ENCODE measurements at regions not wholly inside any gene's neighbourhood (a gene's known extent, or its start where the extent isn't known, plus 50 kb on each side); places are given as distances from the start of the nearest gene placed in this dataset.

DNA sequence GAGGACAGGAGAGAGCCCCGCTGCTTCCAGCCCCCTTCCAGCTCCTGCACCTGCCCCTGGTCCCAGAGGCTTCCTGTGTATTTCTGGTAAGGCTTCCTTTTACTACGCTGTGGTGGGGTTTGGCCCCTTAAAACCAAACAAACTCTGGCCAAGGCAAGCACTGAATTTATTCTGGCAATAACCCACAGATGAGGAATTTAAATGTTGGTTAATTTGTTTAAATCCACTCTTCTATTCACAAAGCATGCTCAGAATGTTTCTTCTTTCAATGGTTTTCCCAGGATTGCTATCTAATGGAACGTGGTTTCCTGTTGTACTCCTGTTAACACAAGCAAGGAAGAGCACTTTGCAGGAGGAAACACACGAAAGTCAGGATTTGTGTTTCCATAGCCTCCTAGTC is 236.5 kb upstream of the FOXQ1 start:
- H3K27ac ChIP-seq: peak overlapping the region; percentile 79
- no peaks in the 10 kb centered on the region for H3K36me3 ChIP-seq (replicated peaks; ENCODE audit: insufficient read depth, low read depth)
- no peaks in the 10 kb centered on the region for H4K20me1 ChIP-seq (ENCODE audit: insufficient read depth, poor library complexity, severe bottlenecking)
- TF ChIP-seq EZH2 (IDR thresholded peaks at IDR 0.05; ENCODE audit: borderline replicate concordance) (no peak), EZH2phosphoT487 (IDR thresholded peaks at IDR 0.05; ENCODE audit: low read depth, severe bottlenecking, unreplicated experiment) (no peak)
- TF ChIP-seq, protein P1, sequence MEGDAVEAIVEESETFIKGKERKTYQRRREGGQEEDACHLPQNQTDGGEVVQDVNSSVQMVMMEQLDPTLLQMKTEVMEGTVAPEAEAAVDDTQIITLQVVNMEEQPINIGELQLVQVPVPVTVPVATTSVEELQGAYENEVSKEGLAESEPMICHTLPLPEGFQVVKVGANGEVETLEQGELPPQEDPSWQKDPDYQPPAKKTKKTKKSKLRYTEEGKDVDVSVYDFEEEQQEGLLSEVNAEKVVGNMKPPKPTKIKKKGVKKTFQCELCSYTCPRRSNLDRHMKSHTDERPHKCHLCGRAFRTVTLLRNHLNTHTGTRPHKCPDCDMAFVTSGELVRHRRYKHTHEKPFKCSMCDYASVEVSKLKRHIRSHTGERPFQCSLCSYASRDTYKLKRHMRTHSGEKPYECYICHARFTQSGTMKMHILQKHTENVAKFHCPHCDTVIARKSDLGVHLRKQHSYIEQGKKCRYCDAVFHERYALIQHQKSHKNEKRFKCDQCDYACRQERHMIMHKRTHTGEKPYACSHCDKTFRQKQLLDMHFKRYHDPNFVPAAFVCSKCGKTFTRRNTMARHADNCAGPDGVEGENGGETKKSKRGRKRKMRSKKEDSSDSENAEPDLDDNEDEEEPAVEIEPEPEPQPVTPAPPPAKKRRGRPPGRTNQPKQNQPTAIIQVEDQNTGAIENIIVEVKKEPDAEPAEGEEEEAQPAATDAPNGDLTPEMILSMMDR (IDR thresholded peaks at IDR 0.05; ENCODE audit: poor library complexity): no peak
- no peaks in the 10 kb centered on the region for H3K9me2 ChIP-seq (replicated peaks; ENCODE audit: insufficient read depth)
- WGBS (ENCODE audit: low lambda C conversion rate, missing lambda C conversion rate): 66% methylated on average over 4 of the region's 4 CpGs
- H3K27me3 ChIP-seq: no peaks in the 10 kb centered on the region
- H3K4me2 ChIP-seq: peak overlapping the region; percentile 26
- H3K9me3 ChIP-seq (ENCODE audit: low read depth): no peaks in the 10 kb centered on the region
- no peak overlapping the region for H2AFZ ChIP-seq
- H3K79me2 ChIP-seq: no peaks in the 10 kb centered on the region
- DNase-seq (ENCODE audit: low spot score): no peak
- H3K4me1 ChIP-seq (ENCODE audit: insufficient read depth): peaks cover 32% of the 10 kb centered on the region
- H3K4me3 ChIP-seq: no peak overlapping the region

DNA sequence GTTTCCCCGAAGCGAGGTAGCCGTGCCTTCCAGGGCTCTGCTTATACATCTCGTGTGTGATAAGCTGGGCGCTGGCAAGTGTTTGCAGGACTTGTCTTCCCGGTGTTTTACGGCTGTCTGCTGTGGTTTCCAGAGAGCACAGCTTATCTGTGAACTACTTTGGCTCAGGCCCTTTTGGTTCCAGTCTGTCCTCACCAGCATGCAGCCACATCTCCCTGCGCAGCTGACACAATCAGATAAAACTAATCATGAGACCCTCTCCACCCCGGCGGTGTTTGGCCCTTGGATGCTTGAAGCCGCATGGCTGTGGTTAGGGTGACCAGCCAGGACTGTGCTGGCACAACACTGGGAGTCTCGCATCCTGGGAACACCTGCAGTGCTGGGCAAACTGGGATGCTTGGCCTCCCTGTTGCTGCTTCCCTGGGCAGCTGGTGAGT is 241.8 kb upstream of the FOXQ1 start:
- Histone ChIP-seq H3K4me1 (ENCODE audit: insufficient read depth) (peaks cover 19% of the 10 kb centered on the region), H3K36me3 (replicated peaks; ENCODE audit: insufficient read depth, low read depth) (no peaks in the 10 kb centered on the region), H3K4me2 (peak overlapping the region; percentile 45), H3K27me3 (no peaks in the 10 kb centered on the region), H3K27ac (peak overlapping the region; percentile 78), H3K4me3 (no peak overlapping the region), H3K9me2 (replicated peaks; ENCODE audit: insufficient read depth) (no peaks in the 10 kb centered on the region), H2AFZ (no peak overlapping the region), H3K79me2 (no peaks in the 10 kb centered on the region), H3K9me3 (ENCODE audit: low read depth) (no peaks in the 10 kb centered on the region), H4K20me1 (ENCODE audit: insufficient read depth, poor library complexity, severe bottlenecking) (no peaks in the 10 kb centered on the region)
- TF ChIP-seq EZH2 (IDR thresholded peaks at IDR 0.05; ENCODE audit: borderline replicate concordance) (no peak), EZH2phosphoT487 (IDR thresholded peaks at IDR 0.05; ENCODE audit: low read depth, severe bottlenecking, unreplicated experiment) (no peak)
- TF ChIP-seq, protein P1 (IDR thresholded peaks at IDR 0.05; ENCODE audit: poor library complexity): no peak
- DNase-seq (ENCODE audit: low spot score): peak; percentile 78
- WGBS (ENCODE audit: low lambda C conversion rate, missing lambda C conversion rate): 16% methylated on average over 12 of the region's 12 CpGs

DNA sequence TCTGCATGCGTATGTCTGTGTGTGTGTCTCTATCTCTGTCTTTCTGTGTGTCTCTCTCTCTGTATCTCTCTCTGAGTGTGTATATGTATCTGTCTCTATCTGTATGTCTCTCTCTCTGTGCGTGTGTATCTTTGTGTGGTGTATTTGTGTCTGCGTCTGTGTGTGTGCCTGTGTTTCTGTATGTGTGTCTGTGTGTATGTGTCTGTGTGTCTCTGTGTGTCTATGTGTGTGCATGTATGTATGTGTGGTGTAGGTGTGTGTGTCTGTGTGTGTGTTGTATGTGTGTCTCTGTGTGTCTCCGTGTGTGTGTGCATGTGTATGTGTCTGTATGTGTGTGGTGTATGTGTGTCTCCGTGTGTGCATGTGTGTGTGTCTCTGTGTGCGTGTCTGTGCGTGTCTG is 243.0 kb upstream of the FOXQ1 start:
- TF ChIP-seq, protein P1 (IDR thresholded peaks at IDR 0.05; ENCODE audit: poor library complexity): no peak
- no peak for TF ChIP-seq EZH2 (IDR thresholded peaks at IDR 0.05; ENCODE audit: borderline replicate concordance)
- peaks cover 17% of the 10 kb centered on the region for H3K4me1 ChIP-seq (ENCODE audit: insufficient read depth)
- H4K20me1 ChIP-seq (ENCODE audit: insufficient read depth, poor library complexity, severe bottlenecking): no peaks in the 10 kb centered on the region
- H3K4me2 ChIP-seq: no peak overlapping the region
- no peaks in the 10 kb centered on the region for H3K9me3 ChIP-seq (ENCODE audit: low read depth)
- no peak overlapping the region for H2AFZ ChIP-seq
- no peak for DNase-seq (ENCODE audit: low spot score)
- H3K27ac ChIP-seq: no peak overlapping the region
- H3K36me3 ChIP-seq (replicated peaks; ENCODE audit: insufficient read depth, low read depth): no peaks in the 10 kb centered on the region
- WGBS (ENCODE audit: low lambda C conversion rate, missing lambda C conversion rate): 97% methylated on average over 7 of the region's 7 CpGs
- H3K4me3 ChIP-seq: no peak overlapping the region
- H3K27me3 ChIP-seq: no peaks in the 10 kb centered on the region
- H3K9me2 ChIP-seq (replicated peaks; ENCODE audit: insufficient read depth): no peaks in the 10 kb centered on the region
- no peaks in the 10 kb centered on the region for H3K79me2 ChIP-seq

DNA sequence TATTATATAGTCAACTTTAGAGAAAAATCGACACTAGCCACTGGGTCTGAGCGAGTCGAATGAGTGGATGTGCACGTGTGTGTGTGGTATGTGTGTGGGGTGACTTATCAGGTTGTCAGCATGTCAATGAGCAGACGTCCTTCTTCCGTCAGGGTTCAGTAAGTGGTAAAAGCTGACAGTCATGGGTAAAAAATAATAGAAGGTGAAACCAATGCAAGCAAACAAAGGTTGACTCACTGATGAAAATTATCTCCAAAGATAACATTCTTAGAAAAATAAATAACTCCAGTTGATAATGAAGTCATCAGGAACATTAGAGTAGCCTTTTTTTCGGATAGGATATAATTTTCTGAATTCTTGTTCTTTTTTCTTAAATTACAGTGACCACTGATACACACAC is 243.8 kb upstream of the FOXQ1 start:
- peak; percentile 36 for DNase-seq (ENCODE audit: low spot score)
- peaks cover 17% of the 10 kb centered on the region for H3K4me1 ChIP-seq (ENCODE audit: insufficient read depth)
- peak overlapping the region; percentile 5 for H3K27ac ChIP-seq
- H3K36me3 ChIP-seq (replicated peaks; ENCODE audit: insufficient read depth, low read depth): no peaks in the 10 kb centered on the region
- no peak overlapping the region for H3K4me2 ChIP-seq
- TF ChIP-seq EZH2 (IDR thresholded peaks at IDR 0.05; ENCODE audit: borderline replicate concordance): no peak
- TF ChIP-seq, protein P1 (IDR thresholded peaks at IDR 0.05; ENCODE audit: poor library complexity): no peak
- no peak for TF ChIP-seq EZH2phosphoT487 (IDR thresholded peaks at IDR 0.05; ENCODE audit: low read depth, severe bottlenecking, unreplicated experiment)
- H2AFZ ChIP-seq: no peak overlapping the region
- H3K4me3 ChIP-seq: no peak overlapping the region
- H4K20me1 ChIP-seq (ENCODE audit: insufficient read depth, poor library complexity, severe bottlenecking): no peaks in the 10 kb centered on the region
- H3K79me2 ChIP-seq: no peaks in the 10 kb centered on the region
- H3K9me3 ChIP-seq (ENCODE audit: low read depth): no peaks in the 10 kb centered on the region
- WGBS (ENCODE audit: low lambda C conversion rate, missing lambda C conversion rate): 60% methylated on average over 7 of the region's 7 CpGs
- H3K9me2 ChIP-seq (replicated peaks; ENCODE audit: insufficient read depth): no peaks in the 10 kb centered on the region
- H3K27me3 ChIP-seq: no peaks in the 10 kb centered on the region

Measured in hepatocyte (in vitro differentiated cells).